Activated naive CD8-positive, alpha-beta T cell treated with anti-CD3 and anti-CD28 coated beads, Interleukin-2, amount 10 ng/mL, durations not matched to agents 7 days and 5 days (primary cell): ENCODE measurements at regions not wholly inside any gene's neighbourhood (a gene's known extent, or its start where the extent isn't known, plus 50 kb on each side); places are given as distances from the start of the nearest gene placed in this dataset.

Experiments used
- ATAC-seq: fragments of 150-1000 bp; cut with Tn5 transposase; one replicate; pipeline ENCODE4 v1.10.0; 2021; ENCODE audit warnings: low read depth, moderate library complexity
- POLR2A ChIA-PET: fragments of 350-600 bp; sonication (Branson Sonifier 250); formaldehyde crosslinking; loops from one replicate; lab custom pipeline; 2021; ENCODE audit warnings: antibody characterized with exemption; lab: Charles Lee
- DNase-seq: peaks from one replicate; pipeline ENCODE4 v3.0.0; 2021
- H3K27ac Mint-ChIP-seq: one replicate; pipeline ENCODE4 v1.8.0; 2022; ENCODE audit warnings: mild to moderate bottlenecking, mixed read lengths
- H3K27me3 Mint-ChIP-seq: one replicate; pipeline ENCODE4 v1.8.0; 2022; ENCODE audit warnings: mild to moderate bottlenecking, moderate library complexity, mixed read lengths
- H3K36me3 Mint-ChIP-seq: one replicate; pipeline ENCODE4 v1.8.0; 2021; ENCODE audit warnings: mild to moderate bottlenecking, mixed read lengths
- H3K4me1 Mint-ChIP-seq: one replicate; pipeline ENCODE4 v1.8.0; 2021; ENCODE audit warnings: mixed read lengths
- H3K4me3 Mint-ChIP-seq: one replicate; pipeline ENCODE4 v1.8.0; 2022; ENCODE audit warnings: mild to moderate bottlenecking, moderate library complexity, mixed read lengths
- H3K9me3 Mint-ChIP-seq: one replicate; pipeline ENCODE4 v1.8.0; 2021; ENCODE audit warnings: mixed read lengths

GRCh38 chr7:121810831-121811672 lies 61.9 kb upstream of the PTPRZ1 start:
- no peaks in the 10 kb centered on the region for H3K36me3 Mint-ChIP-seq
- H3K27me3 Mint-ChIP-seq = no peaks in the 10 kb centered on the region
- peaks cover 7% of the 10 kb centered on the region for H3K9me3 Mint-ChIP-seq
- ATAC-seq = no peak
- H3K4me3 Mint-ChIP-seq = no peak overlapping the region
- H3K4me1 Mint-ChIP-seq = no peaks in the 10 kb centered on the region
- no peak for DNase-seq
- POLR2A ChIA-PET = no interaction called here
- no peak overlapping the region for H3K27ac Mint-ChIP-seq

- Mint-ChIP-seq H3K4me3 (no peak overlapping the region), H3K27ac (no peak overlapping the region), H3K9me3 (peaks cover 6% of the 10 kb centered on the region), H3K27me3 (no peaks in the 10 kb centered on the region), H3K36me3 (no peaks in the 10 kb centered on the region), H3K4me1 (no peaks in the 10 kb centered on the region)
- POLR2A ChIA-PET = no interaction called here
- ATAC-seq (no peak), DNase-seq (no peak)
These were observed 65.9 kb upstream of the PTPRZ1 start for GRCh38 chr7:121807078-121807477.

GRCh38 chr7:121803039-121803438 lies 69.9 kb upstream of the PTPRZ1 start:
- H3K27ac Mint-ChIP-seq = no peak overlapping the region
- POLR2A ChIA-PET = no interaction called here
- ATAC-seq (no peak), DNase-seq (no peak)
- H3K9me3 Mint-ChIP-seq = peaks cover 3% of the 10 kb centered on the region
- no peaks in the 10 kb centered on the region for H3K27me3 Mint-ChIP-seq
- no peak overlapping the region for H3K4me3 Mint-ChIP-seq
- H3K36me3 Mint-ChIP-seq = no peaks in the 10 kb centered on the region
- no peaks in the 10 kb centered on the region for H3K4me1 Mint-ChIP-seq

GRCh38 chr7:121800916-121801675 lies 71.9 kb upstream of the PTPRZ1 start:
- H3K27me3 Mint-ChIP-seq = no peaks in the 10 kb centered on the region
- H3K27ac Mint-ChIP-seq = no peak overlapping the region
- POLR2A ChIA-PET = no interaction called here
- no peaks in the 10 kb centered on the region for H3K4me1 Mint-ChIP-seq
- DNase-seq (no peak), ATAC-seq (no peak)
- H3K36me3 Mint-ChIP-seq = no peaks in the 10 kb centered on the region
- H3K4me3 Mint-ChIP-seq = no peak overlapping the region
- H3K9me3 Mint-ChIP-seq = peaks cover 1% of the 10 kb centered on the region

GRCh38 chr7:121798896-121799295 lies 74.1 kb upstream of the PTPRZ1 start:
- no peaks in the 10 kb centered on the region for H3K4me1 Mint-ChIP-seq
- DNase-seq (no peak), ATAC-seq (no peak)
- POLR2A ChIA-PET = no interaction called here
- H3K27ac Mint-ChIP-seq = no peak overlapping the region
- H3K4me3 Mint-ChIP-seq = no peak overlapping the region
- no peaks in the 10 kb centered on the region for H3K27me3 Mint-ChIP-seq
- H3K36me3 Mint-ChIP-seq = no peaks in the 10 kb centered on the region
- H3K9me3 Mint-ChIP-seq = peaks cover 1% of the 10 kb centered on the region

GRCh38 chr7:121798453-121798840 lies 74.5 kb upstream of the PTPRZ1 start:
- Mint-ChIP-seq H3K4me1 (no peaks in the 10 kb centered on the region), H3K4me3 (no peak overlapping the region), H3K27me3 (no peaks in the 10 kb centered on the region), H3K9me3 (peaks cover 1% of the 10 kb centered on the region), H3K27ac (no peak overlapping the region), H3K36me3 (no peaks in the 10 kb centered on the region)
- POLR2A ChIA-PET = no interaction called here
- no peak for ATAC-seq
- no peak for DNase-seq

- Mint-ChIP-seq H3K4me3 (no peak overlapping the region), H3K27ac (no peak overlapping the region), H3K9me3 (peaks cover 1% of the 10 kb centered on the region), H3K27me3 (no peaks in the 10 kb centered on the region), H3K36me3 (no peaks in the 10 kb centered on the region), H3K4me1 (no peaks in the 10 kb centered on the region)
- DNase-seq = no peak
- no peak for ATAC-seq
- POLR2A ChIA-PET = no interaction called here
These were observed 75.1 kb upstream of the PTPRZ1 start for GRCh38 chr7:121797657-121798452.

GRCh38 chr7:121796936-121797656 lies 75.9 kb upstream of the PTPRZ1 start:
- H3K4me1 Mint-ChIP-seq = no peaks in the 10 kb centered on the region
- no peaks in the 10 kb centered on the region for H3K36me3 Mint-ChIP-seq
- no peak overlapping the region for H3K4me3 Mint-ChIP-seq
- no peaks in the 10 kb centered on the region for H3K27me3 Mint-ChIP-seq
- no peak for ATAC-seq
- POLR2A ChIA-PET = no interaction called here
- H3K9me3 Mint-ChIP-seq = peaks cover 1% of the 10 kb centered on the region
- no peak overlapping the region for H3K27ac Mint-ChIP-seq
- DNase-seq = no peak

GRCh38 chr7:121796381-121796780 lies 76.6 kb upstream of the PTPRZ1 start:
- POLR2A ChIA-PET = no interaction called here
- H3K4me1 Mint-ChIP-seq = no peaks in the 10 kb centered on the region
- H3K27me3 Mint-ChIP-seq = no peaks in the 10 kb centered on the region
- no peak overlapping the region for H3K27ac Mint-ChIP-seq
- no peak overlapping the region for H3K4me3 Mint-ChIP-seq
- no peak for ATAC-seq
- no peaks in the 10 kb centered on the region for H3K36me3 Mint-ChIP-seq
- no peak for DNase-seq
- H3K9me3 Mint-ChIP-seq = peaks cover under 1% of the 10 kb centered on the region

GRCh38 chr7:121795736-121796135 lies 77.2 kb upstream of the PTPRZ1 start:
- Mint-ChIP-seq H3K27me3 (no peaks in the 10 kb centered on the region), H3K9me3 (no peaks in the 10 kb centered on the region), H3K27ac (no peak overlapping the region), H3K36me3 (no peaks in the 10 kb centered on the region), H3K4me1 (no peaks in the 10 kb centered on the region), H3K4me3 (no peak overlapping the region)
- POLR2A ChIA-PET = no interaction called here
- DNase-seq = no peak
- no peak for ATAC-seq

- Mint-ChIP-seq H3K27me3 (no peaks in the 10 kb centered on the region), H3K4me1 (no peaks in the 10 kb centered on the region), H3K27ac (no peak overlapping the region), H3K4me3 (no peak overlapping the region), H3K36me3 (no peaks in the 10 kb centered on the region), H3K9me3 (peaks cover 4% of the 10 kb centered on the region)
- POLR2A ChIA-PET = no interaction called here
- no peak for DNase-seq
- no peak for ATAC-seq
These were observed 79.2 kb upstream of the PTPRZ1 start for GRCh38 chr7:121793716-121794115.

GRCh38 chr7:121777672-121778071 lies 95.3 kb upstream of the PTPRZ1 start:
- no peaks in the 10 kb centered on the region for H3K4me1 Mint-ChIP-seq
- DNase-seq = no peak

GRCh38 chr7:121774563-121774962 lies 98.4 kb upstream of the PTPRZ1 start:
- H3K4me3 Mint-ChIP-seq = no peak overlapping the region

More at GRCh38 chr7:121777672-121778071, 95.3 kb upstream of the PTPRZ1 start:
- H3K27me3 Mint-ChIP-seq = no peaks in the 10 kb centered on the region
- ATAC-seq = no peak
- no peak overlapping the region for H3K4me3 Mint-ChIP-seq
- POLR2A ChIA-PET = no interaction called here
- H3K27ac Mint-ChIP-seq = no peak overlapping the region
- no peaks in the 10 kb centered on the region for H3K36me3 Mint-ChIP-seq
- H3K9me3 Mint-ChIP-seq = no peaks in the 10 kb centered on the region

More at GRCh38 chr7:121774563-121774962, 98.4 kb upstream of the PTPRZ1 start:
- POLR2A ChIA-PET = no interaction called here
- Mint-ChIP-seq H3K27ac (no peak overlapping the region), H3K36me3 (no peaks in the 10 kb centered on the region), H3K9me3 (no peaks in the 10 kb centered on the region), H3K4me1 (no peaks in the 10 kb centered on the region), H3K27me3 (no peaks in the 10 kb centered on the region)
- no peak for ATAC-seq
- DNase-seq = no peak
